HCT116 (cell line): ENCODE measurements at regions not wholly inside any gene's neighbourhood (a gene's known extent, or its start where the extent isn't known, plus 50 kb on each side); places are given as distances from the start of the nearest gene placed in this dataset.

ENCODE experiments used
- CBX3 ChIP-seq: IDR thresholded peaks from 2 replicates; pipeline ENCODE4 v1.6.1; 2012; ENCODE audit warnings: low read depth
- EZH2 ChIP-seq: fragments of 200-600 bp; sonication (generic); IDR thresholded peaks from 2 replicates; pipeline ENCODE4 v1.6.1; 2017; ENCODE audit warnings: antibody characterized with exemption, mixed run types
- EZH2phosphoT487 ChIP-seq: fragments of 200-600 bp; IDR thresholded peaks from 2 replicates; pipeline ENCODE4 v1.6.1; 2018; ENCODE audit warnings: antibody characterized with exemption, borderline replicate concordance
- POLR2A ChIP-seq: IDR thresholded peaks from 2 replicates; pipeline ENCODE4 v1.7.0; 2011; ENCODE audit warnings: borderline replicate concordance; ENCODE audit not compliant: insufficient read depth, insufficient read length; ENCODE audit errors: extremely low read depth
- POLR2AphosphoS5 ChIP-seq: IDR thresholded peaks from 2 replicates; pipeline ENCODE4 v1.6.1; 2011; ENCODE audit warnings: mild to moderate bottlenecking, low read depth, low read length, moderate library complexity
- SIN3A ChIP-seq: IDR thresholded peaks from 2 replicates; pipeline ENCODE4 v1.6.1; 2012; ENCODE audit warnings: low read depth
- SP1 ChIP-seq: IDR thresholded peaks from 2 replicates; pipeline ENCODE4 v1.6.1; 2012; ENCODE audit warnings: low read depth
- SRF ChIP-seq: IDR thresholded peaks from 2 replicates; pipeline ENCODE4 v1.6.1; 2012; ENCODE audit warnings: low read depth
- ZNF274 ChIP-seq: fragments of 200-500 bp; sonication (Bioruptor generic); IDR thresholded peaks from 2 replicates; pipeline ENCODE4 v1.6.1; 2014; ENCODE audit warnings: mild to moderate bottlenecking, low read depth, low read length, inconsistent platforms
- TF ChIP-seq, protein P1 (sequence below): IDR thresholded peaks from 2 replicates; pipeline ENCODE4 v1.6.1; 2012
- TF ChIP-seq, protein P2 (sequence below), 3 experiments: fragments of 200-600 bp in 1 of 3; sonication (generic) in 1 of 3; IDR thresholded peaks in 2 of 3; conservative IDR thresholded peaks in 1 of 3; 2 replicates each; pipeline ENCODE4 v1.5.1; 2012 to 2017; ENCODE audit warnings: low read depth in 2 of 3, low read length in 2 of 3, antibody characterized with exemption in 1 of 3, borderline replicate concordance in 1 of 3, control low read depth in 1 of 3, mild to moderate bottlenecking in 1 of 3, mixed read lengths in 1 of 3, mixed run types in 1 of 3, moderate library complexity in 1 of 3; ENCODE audit not compliant: insufficient read depth in 1 of 3
- TF ChIP-seq, protein P3 (sequence below): IDR thresholded peaks from 2 replicates; pipeline ENCODE4 v1.6.1; 2012
- TF ChIP-seq, protein P4 (sequence below): IDR thresholded peaks from 2 replicates; pipeline ENCODE4 v1.6.1; 2012; ENCODE audit warnings: low read depth

DNA sequence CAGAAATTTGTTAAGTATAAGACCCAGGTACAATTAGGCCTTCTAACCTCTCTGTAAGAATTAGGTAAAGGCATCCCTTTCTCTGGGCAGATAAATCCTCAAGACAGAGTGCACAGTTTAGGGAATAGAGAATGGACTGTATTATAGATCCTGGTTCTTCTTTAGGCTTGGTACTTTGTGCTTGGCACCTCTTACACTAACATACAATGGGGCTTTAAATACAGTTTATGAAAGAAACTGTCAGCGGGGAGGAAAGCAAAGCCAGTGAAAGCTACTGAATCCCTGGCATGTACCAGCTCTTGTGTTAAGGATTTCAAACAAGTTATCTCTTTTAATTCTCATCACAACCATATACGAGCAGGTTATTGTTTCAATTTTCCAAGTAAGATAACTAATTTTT is 1350.0 kb downstream of the ADGRL3 start:
- TF ChIP-seq, protein P1, sequence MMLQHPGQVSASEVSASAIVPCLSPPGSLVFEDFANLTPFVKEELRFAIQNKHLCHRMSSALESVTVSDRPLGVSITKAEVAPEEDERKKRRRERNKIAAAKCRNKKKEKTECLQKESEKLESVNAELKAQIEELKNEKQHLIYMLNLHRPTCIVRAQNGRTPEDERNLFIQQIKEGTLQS, result no peak
- TF ChIP-seq, protein P2, sequence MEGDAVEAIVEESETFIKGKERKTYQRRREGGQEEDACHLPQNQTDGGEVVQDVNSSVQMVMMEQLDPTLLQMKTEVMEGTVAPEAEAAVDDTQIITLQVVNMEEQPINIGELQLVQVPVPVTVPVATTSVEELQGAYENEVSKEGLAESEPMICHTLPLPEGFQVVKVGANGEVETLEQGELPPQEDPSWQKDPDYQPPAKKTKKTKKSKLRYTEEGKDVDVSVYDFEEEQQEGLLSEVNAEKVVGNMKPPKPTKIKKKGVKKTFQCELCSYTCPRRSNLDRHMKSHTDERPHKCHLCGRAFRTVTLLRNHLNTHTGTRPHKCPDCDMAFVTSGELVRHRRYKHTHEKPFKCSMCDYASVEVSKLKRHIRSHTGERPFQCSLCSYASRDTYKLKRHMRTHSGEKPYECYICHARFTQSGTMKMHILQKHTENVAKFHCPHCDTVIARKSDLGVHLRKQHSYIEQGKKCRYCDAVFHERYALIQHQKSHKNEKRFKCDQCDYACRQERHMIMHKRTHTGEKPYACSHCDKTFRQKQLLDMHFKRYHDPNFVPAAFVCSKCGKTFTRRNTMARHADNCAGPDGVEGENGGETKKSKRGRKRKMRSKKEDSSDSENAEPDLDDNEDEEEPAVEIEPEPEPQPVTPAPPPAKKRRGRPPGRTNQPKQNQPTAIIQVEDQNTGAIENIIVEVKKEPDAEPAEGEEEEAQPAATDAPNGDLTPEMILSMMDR (IDR thresholded peaks at IDR 0.05 in 2 of 3, conservative IDR thresholded peaks at IDR 0.05 in 1 of 3; ENCODE audit: borderline replicate concordance in 1 of 3, insufficient read depth in 1 of 3, low read depth in 2 of 3, low read length in 2 of 3), result no peak
- TF ChIP-seq EZH2phosphoT487 (no peak), POLR2A (no peak), CBX3 (no peak), POLR2AphosphoS5 (no peak), SRF (no peak), ZNF274 (no peak), SIN3A (no peak), SP1 (no peak), EZH2 (no peak)
- TF ChIP-seq, protein P3, sequence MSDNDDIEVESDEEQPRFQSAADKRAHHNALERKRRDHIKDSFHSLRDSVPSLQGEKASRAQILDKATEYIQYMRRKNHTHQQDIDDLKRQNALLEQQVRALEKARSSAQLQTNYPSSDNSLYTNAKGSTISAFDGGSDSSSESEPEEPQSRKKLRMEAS, result no peak
- TF ChIP-seq, protein P4, sequence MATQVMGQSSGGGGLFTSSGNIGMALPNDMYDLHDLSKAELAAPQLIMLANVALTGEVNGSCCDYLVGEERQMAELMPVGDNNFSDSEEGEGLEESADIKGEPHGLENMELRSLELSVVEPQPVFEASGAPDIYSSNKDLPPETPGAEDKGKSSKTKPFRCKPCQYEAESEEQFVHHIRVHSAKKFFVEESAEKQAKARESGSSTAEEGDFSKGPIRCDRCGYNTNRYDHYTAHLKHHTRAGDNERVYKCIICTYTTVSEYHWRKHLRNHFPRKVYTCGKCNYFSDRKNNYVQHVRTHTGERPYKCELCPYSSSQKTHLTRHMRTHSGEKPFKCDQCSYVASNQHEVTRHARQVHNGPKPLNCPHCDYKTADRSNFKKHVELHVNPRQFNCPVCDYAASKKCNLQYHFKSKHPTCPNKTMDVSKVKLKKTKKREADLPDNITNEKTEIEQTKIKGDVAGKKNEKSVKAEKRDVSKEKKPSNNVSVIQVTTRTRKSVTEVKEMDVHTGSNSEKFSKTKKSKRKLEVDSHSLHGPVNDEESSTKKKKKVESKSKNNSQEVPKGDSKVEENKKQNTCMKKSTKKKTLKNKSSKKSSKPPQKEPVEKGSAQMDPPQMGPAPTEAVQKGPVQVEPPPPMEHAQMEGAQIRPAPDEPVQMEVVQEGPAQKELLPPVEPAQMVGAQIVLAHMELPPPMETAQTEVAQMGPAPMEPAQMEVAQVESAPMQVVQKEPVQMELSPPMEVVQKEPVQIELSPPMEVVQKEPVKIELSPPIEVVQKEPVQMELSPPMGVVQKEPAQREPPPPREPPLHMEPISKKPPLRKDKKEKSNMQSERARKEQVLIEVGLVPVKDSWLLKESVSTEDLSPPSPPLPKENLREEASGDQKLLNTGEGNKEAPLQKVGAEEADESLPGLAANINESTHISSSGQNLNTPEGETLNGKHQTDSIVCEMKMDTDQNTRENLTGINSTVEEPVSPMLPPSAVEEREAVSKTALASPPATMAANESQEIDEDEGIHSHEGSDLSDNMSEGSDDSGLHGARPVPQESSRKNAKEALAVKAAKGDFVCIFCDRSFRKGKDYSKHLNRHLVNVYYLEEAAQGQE, result no peak
